CD14-positive monocyte (primary cell): ENCODE measurements at regions not wholly inside any gene's neighbourhood (a gene's known extent, or its start where the extent isn't known, plus 50 kb on each side); places are given as distances from the start of the nearest gene placed in this dataset.

Experiments
- DNase-seq, 3 donors: peaks; one replicate each; pipeline ENCODE4 v3.0.0-alpha.2; 2011 to 2022
- H2AFZ ChIP-seq: 2 replicates; pipeline ENCODE4 v1.6.0; 2012; ENCODE audit warnings: mild to moderate bottlenecking, low read depth, low read length, inconsistent platforms; ENCODE audit not compliant: insufficient read depth, poor library complexity, severe bottlenecking
- H3K27ac ChIP-seq, 2 donors: 1 replicate in 1 of 2; 2 replicates in 1 of 2; pipeline ENCODE4 v1.5.1; 2012 to 2013; ENCODE audit warnings: low read length in 2 of 2, control low read depth in 1 of 2, inconsistent platforms in 1 of 2, low read depth in 1 of 2, mild to moderate bottlenecking in 1 of 2
- H3K27me3 ChIP-seq, 2 donors: one replicate each; pipeline versions ENCODE4 v1.6.0 to v1.6.1; 2011 to 2013; ENCODE audit warnings: low read length in 2 of 2; ENCODE audit not compliant: control insufficient read depth in 2 of 2, insufficient read depth in 2 of 2
- H3K36me3 ChIP-seq, 2 donors: replicated peaks in 1 of 2; 1 replicate in 1 of 2; 2 replicates in 1 of 2; pipeline versions ENCODE4 v1.5.1 to v1.6.1; 2012 to 2013; ENCODE audit warnings: low read length in 2 of 2, control low read depth in 1 of 2, inconsistent platforms in 1 of 2, mild to moderate bottlenecking in 1 of 2; ENCODE audit not compliant: insufficient read depth in 2 of 2, control insufficient read depth in 1 of 2
- H3K4me1 ChIP-seq, 2 donors: 1 replicate in 1 of 2; 2 replicates in 1 of 2; pipeline versions ENCODE4 v1.5.1 to v1.6.1; 2012 to 2013; ENCODE audit warnings: low read length in 2 of 2, control low read depth in 1 of 2, inconsistent platforms in 1 of 2, mild to moderate bottlenecking in 1 of 2, moderate library complexity in 1 of 2; ENCODE audit not compliant: insufficient read depth in 2 of 2, control insufficient read depth in 1 of 2
- H3K4me2 ChIP-seq: replicated peaks from 2 replicates; pipeline ENCODE3; 2012; ENCODE audit warnings: low read length, moderate library complexity, mild to moderate bottlenecking; ENCODE audit not compliant: poor library complexity, severe bottlenecking; ENCODE audit errors: extremely low read depth
- H3K4me3 ChIP-seq, 3 experiments: fragments of 200-600 bp in 1 of 3; sonication (generic) in 1 of 3; replicated peaks in 1 of 3; 1 replicate in 2 of 3; 2 replicates in 1 of 3; pipeline ENCODE4 v1.5.1; 2011 to 2013; ENCODE audit warnings: low read length in 3 of 3, mild to moderate bottlenecking in 3 of 3, control low read depth in 2 of 3, low read depth in 2 of 3, inconsistent platforms in 1 of 3, moderate library complexity in 1 of 3
- H3K79me2 ChIP-seq: 2 replicates; pipeline ENCODE4 v1.6.0; 2012; ENCODE audit warnings: mild to moderate bottlenecking, control low read depth, inconsistent platforms, low read length, moderate library complexity; ENCODE audit not compliant: insufficient read depth
- H3K9ac ChIP-seq: 2 replicates; pipeline ENCODE4 v1.6.0; 2017; ENCODE audit warnings: low read length, mild to moderate bottlenecking; ENCODE audit not compliant: insufficient read depth, poor library complexity, severe bottlenecking
- H3K9me3 ChIP-seq, 2 donors: replicated peaks in 1 of 2; 1 replicate in 1 of 2; 2 replicates in 1 of 2; pipeline versions ENCODE4 v1.5.1 to v1.6.1; 2012 to 2013; ENCODE audit warnings: low read length in 2 of 2, control low read depth in 1 of 2; ENCODE audit not compliant: control insufficient read depth in 1 of 2, insufficient read depth in 1 of 2
- H4K20me1 ChIP-seq: 2 replicates; pipeline ENCODE4 v1.6.0; 2012; ENCODE audit warnings: mild to moderate bottlenecking, low read length, control low read depth, moderate library complexity; ENCODE audit not compliant: insufficient read depth
- H3K27ac Mint-ChIP-seq, 7 donors: one replicate each; pipeline ENCODE4 v1.8.0; 2020; ENCODE audit warnings: mild to moderate bottlenecking in 7 of 7, mixed read lengths in 7 of 7, moderate library complexity in 6 of 7, inconsistent platforms in 2 of 7
- H3K27me3 Mint-ChIP-seq, 3 donors: one replicate each; pipeline ENCODE4 v1.8.0; 2021 to 2022; ENCODE audit warnings: low read depth in 3 of 3, mild to moderate bottlenecking in 3 of 3, mixed read lengths in 3 of 3, moderate library complexity in 3 of 3, inconsistent platforms in 1 of 3
- H3K36me3 Mint-ChIP-seq, 2 donors: one replicate each; pipeline ENCODE4 v1.8.0; 2020; ENCODE audit warnings: mixed read lengths in 2 of 2, inconsistent platforms in 1 of 2, mild to moderate bottlenecking in 1 of 2
- H3K4me1 Mint-ChIP-seq: one replicate; pipeline ENCODE4 v1.8.0; 2020; ENCODE audit warnings: mild to moderate bottlenecking, mixed read lengths
- H3K4me3 Mint-ChIP-seq, 2 donors: one replicate each; pipeline ENCODE4 v1.8.0; 2020; ENCODE audit warnings: mild to moderate bottlenecking in 2 of 2, mixed read lengths in 2 of 2, moderate library complexity in 1 of 2
- H3K9me3 Mint-ChIP-seq, 7 donors: one replicate each; pipeline ENCODE4 v1.8.0; 2020 to 2022; ENCODE audit warnings: mixed read lengths in 7 of 7, mild to moderate bottlenecking in 6 of 7, moderate library complexity in 6 of 7, inconsistent platforms in 2 of 7
- WGBS: methylation state at CpG from one replicate; pipeline ENCODE4 v1.1.5; 2013; ENCODE audit warnings: missing lambda C conversion rate; ENCODE audit not compliant: insufficient coverage; 5-methylcytosine and 5-hydroxymethylcytosine counted together
- intact Hi-C, 2 donors: fragments of 100-400 bp; cut with micrococcal nuclease; formaldehyde crosslinking; loops; one replicate each; pipeline versions ENCODE4 v1.15.0 to v1.15.1; 2023
- TF ChIP-seq, protein P1 (sequence below): fragments of 200-600 bp; IDR thresholded peaks from one replicate; pipeline ENCODE4 v1.8.0; 2022; ENCODE audit warnings: antibody characterized with exemption, mild to moderate bottlenecking

DNA sequence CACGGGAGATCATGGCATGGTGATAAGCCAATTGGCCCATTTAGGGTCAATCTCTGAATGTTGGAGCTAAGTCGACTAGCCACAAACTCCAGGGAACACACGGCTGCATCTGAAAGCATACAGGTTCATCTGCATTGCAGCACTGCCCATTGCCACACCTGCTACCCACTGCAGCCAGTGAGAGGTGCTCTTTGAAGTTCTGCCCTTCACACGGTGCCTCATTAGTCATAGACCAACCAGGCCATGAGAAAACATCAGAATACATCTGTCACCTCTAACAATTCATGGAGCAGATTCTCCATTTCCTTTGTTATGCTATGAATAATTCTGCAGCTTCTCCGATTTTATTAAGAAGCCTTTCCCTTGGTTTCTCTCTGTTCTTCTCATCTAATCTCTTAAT lies 65.7 kb upstream of the FAM204A start:
- Histone ChIP-seq H3K9ac (no peak overlapping the region), H3K4me1 (no peaks in the 10 kb centered on the region), H4K20me1 (no peaks in the 10 kb centered on the region), H3K4me2 (no peak overlapping the region), H2AFZ (no peak overlapping the region), H3K36me3 (no peaks in the 10 kb centered on the region), H3K27me3 (no peaks in the 10 kb centered on the region), H3K4me3 (no peak overlapping the region), H3K79me2 (no peaks in the 10 kb centered on the region), H3K27ac (no peak overlapping the region), H3K9me3 (no peaks in the 10 kb centered on the region)
- 65% methylated on average over 3 of the region's 5 CpGs for WGBS
- Mint-ChIP-seq H3K9me3 (peaks cover 0 to 2% (median 0%) of the 10 kb centered on the region in 7 donors), H3K4me3 (no peak overlapping the region), H3K27me3 (peaks cover 2 to 12% (median 12%) of the 10 kb centered on the region in 3 donors), H3K27ac (no peak overlapping the region), H3K4me1 (no peaks in the 10 kb centered on the region), H3K36me3 (no peaks in the 10 kb centered on the region)
- intact Hi-C loops, result no loop called here
- no peak for DNase-seq
- TF ChIP-seq, protein P1, sequence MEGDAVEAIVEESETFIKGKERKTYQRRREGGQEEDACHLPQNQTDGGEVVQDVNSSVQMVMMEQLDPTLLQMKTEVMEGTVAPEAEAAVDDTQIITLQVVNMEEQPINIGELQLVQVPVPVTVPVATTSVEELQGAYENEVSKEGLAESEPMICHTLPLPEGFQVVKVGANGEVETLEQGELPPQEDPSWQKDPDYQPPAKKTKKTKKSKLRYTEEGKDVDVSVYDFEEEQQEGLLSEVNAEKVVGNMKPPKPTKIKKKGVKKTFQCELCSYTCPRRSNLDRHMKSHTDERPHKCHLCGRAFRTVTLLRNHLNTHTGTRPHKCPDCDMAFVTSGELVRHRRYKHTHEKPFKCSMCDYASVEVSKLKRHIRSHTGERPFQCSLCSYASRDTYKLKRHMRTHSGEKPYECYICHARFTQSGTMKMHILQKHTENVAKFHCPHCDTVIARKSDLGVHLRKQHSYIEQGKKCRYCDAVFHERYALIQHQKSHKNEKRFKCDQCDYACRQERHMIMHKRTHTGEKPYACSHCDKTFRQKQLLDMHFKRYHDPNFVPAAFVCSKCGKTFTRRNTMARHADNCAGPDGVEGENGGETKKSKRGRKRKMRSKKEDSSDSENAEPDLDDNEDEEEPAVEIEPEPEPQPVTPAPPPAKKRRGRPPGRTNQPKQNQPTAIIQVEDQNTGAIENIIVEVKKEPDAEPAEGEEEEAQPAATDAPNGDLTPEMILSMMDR, result no peak

DNA sequence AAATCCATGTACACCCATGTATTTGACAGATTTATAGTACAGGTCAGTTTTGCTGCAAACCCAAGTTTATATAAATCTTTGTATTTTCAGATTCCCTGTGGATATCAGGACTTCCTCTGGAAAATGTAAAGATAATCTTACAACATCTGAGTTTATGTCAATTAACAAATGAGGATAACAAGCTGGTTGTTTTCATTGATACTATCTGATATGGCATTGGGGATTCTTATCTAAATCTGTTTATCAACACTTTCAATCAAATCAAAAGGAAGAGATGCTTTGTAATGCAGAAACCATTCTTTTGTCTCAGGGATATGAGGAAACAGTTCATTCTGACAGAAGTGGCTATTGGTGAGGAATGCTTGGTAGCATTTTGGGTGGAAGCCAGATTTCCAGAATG lies 64.9 kb upstream of the FAM204A start:
- Histone ChIP-seq H3K9ac (no peak overlapping the region), H2AFZ (no peak overlapping the region), H4K20me1 (no peaks in the 10 kb centered on the region), H3K27ac (no peak overlapping the region), H3K4me1 (no peaks in the 10 kb centered on the region), H3K9me3 (no peaks in the 10 kb centered on the region), H3K4me2 (no peak overlapping the region), H3K79me2 (no peaks in the 10 kb centered on the region), H3K36me3 (no peaks in the 10 kb centered on the region), H3K4me3 (no peak overlapping the region), H3K27me3 (peaks cover 0 to 2% of the 10 kb centered on the region in 2 donors)
- no peak overlapping the region for H3K27ac Mint-ChIP-seq
- DNase-seq, result no peak
- H3K36me3 Mint-ChIP-seq, result no peaks in the 10 kb centered on the region
- no peaks in the 10 kb centered on the region for H3K4me1 Mint-ChIP-seq
- intact Hi-C loops, result no loop called here
- TF ChIP-seq, protein P1, result no peak
- H3K9me3 Mint-ChIP-seq, result peaks cover 0 to 2% (median 0%) of the 10 kb centered on the region in 7 donors
- peaks cover 2 to 10% (median 10%) of the 10 kb centered on the region in 3 donors for H3K27me3 Mint-ChIP-seq
- H3K4me3 Mint-ChIP-seq, result no peak overlapping the region
